ENCODE measurements at regions not wholly inside any gene's neighbourhood (a gene's known extent, or its start where the extent isn't known, plus 50 kb on each side); places are given as distances from the start of the nearest gene placed in this dataset.

DNA sequence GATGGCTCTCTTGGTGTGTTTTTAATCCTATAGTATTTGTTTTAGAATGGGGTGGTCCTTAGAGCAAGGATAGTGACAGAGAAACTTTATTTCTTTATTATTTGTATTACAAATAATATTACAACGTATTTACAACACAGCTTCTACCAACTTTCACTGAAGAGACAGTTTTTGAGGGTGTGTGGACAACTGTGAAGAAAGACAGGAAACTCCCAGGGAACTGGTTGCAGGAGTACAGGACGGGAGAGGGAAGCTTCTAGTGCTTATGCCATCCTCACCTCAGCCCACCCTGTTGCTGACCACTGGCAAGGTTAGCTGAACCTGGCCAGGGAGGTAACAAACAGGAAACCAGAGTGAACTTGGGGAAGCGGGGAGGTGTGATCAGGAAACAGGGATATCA is 251.7 kb downstream of the BCL11A start:
- Histone ChIP-seq H3K36me3 (ENCODE audit: insufficient read depth in 1 of 2, low read depth in 1 of 2) (no peaks in the 10 kb centered on the region), H3K4me1 (no peaks in the 10 kb centered on the region), H3K9me3 (no peaks in the 10 kb centered on the region), H3K27me3 (ENCODE audit: insufficient read depth in 3 of 3, low read length in 2 of 3) (peaks cover 0 to 3% (median 0%) of the 10 kb centered on the region in 3 donors), H3K27ac (no peak overlapping the region), H3K4me3 (no peak overlapping the region)
- no peak for DNase-seq
- TF ChIP-seq, protein P1, sequence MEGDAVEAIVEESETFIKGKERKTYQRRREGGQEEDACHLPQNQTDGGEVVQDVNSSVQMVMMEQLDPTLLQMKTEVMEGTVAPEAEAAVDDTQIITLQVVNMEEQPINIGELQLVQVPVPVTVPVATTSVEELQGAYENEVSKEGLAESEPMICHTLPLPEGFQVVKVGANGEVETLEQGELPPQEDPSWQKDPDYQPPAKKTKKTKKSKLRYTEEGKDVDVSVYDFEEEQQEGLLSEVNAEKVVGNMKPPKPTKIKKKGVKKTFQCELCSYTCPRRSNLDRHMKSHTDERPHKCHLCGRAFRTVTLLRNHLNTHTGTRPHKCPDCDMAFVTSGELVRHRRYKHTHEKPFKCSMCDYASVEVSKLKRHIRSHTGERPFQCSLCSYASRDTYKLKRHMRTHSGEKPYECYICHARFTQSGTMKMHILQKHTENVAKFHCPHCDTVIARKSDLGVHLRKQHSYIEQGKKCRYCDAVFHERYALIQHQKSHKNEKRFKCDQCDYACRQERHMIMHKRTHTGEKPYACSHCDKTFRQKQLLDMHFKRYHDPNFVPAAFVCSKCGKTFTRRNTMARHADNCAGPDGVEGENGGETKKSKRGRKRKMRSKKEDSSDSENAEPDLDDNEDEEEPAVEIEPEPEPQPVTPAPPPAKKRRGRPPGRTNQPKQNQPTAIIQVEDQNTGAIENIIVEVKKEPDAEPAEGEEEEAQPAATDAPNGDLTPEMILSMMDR (IDR thresholded peaks at IDR 0.05): no peak
- intact Hi-C loops (cut with DNase I): no loop called here
- ATAC-seq: no peak
- WGBS, 3 donors: 82 to 85% (median 84%) methylated on average over 3 of the region's 3 CpGs

DNA sequence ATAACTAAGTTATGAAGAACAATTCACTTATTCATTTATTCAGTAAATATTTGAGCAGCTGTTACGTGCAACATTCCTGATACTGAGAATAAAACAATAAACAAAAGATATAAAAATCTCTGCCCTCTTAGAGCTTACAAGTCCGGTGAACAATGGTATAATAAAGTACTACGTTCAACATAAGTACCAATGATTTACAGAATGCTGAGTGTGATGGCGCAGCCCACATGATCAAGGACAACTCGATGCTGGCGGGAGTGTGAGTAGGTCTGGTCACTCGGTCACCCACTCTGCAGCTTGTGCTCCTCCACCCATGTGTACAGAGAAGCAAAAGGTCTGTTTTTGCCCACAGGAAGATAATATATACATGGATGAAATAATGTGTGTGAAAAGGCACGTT is 254.3 kb downstream of the BCL11A start:
- no peak for DNase-seq
- H3K27ac ChIP-seq: no peak overlapping the region
- no peaks in the 10 kb centered on the region for H3K4me1 ChIP-seq
- no peak for ATAC-seq
- TF ChIP-seq, protein P1 (IDR thresholded peaks at IDR 0.05): no peak
- H3K36me3 ChIP-seq (ENCODE audit: insufficient read depth in 1 of 2, low read depth in 1 of 2): no peaks in the 10 kb centered on the region
- 70 to 71% (median 70%) methylated on average over 8 of the region's 8 CpGs for WGBS, 3 donors
- H3K9me3 ChIP-seq: no peaks in the 10 kb centered on the region
- H3K27me3 ChIP-seq (ENCODE audit: insufficient read depth in 3 of 3, low read length in 2 of 3): peaks cover 0 to 3% (median 0%) of the 10 kb centered on the region in 3 donors
- H3K4me3 ChIP-seq: no peak overlapping the region
- intact Hi-C loops (cut with DNase I): no loop called here

DNA sequence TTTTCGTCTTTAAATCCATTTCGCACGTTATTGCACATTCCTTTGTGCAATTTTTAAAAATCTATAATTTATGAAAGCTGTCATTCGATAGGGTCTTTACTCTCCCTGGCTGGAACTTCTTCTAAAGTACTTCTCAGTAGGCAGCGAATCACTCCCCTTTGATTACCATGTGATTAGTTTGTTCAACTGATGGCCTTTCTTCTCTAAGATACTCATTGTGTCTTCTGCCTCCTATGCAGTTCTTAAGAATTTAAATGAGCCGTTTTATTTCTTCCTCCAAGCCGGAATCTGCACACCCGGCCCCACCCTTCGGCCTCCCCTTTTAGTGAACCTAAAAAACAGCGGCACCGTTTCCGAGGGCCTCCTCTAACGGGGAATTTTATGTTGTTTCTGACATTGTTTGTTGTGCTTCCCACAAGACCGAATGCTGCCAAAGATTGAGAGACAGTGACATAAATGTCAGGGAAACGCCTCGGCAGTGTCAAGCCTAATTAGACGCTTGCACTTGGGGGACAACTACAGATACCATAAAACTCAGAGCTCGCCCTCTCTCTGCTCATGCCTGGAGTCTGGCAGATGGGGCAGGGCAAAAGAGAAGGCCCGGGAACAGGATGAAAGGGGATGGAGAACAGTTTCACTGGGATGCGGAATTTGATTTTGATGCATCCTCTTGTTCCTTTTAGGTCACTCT is 255.3 kb downstream of the BCL11A start:
- DNase-seq: no peak
- Histone ChIP-seq H3K4me1 (no peaks in the 10 kb centered on the region), H3K9me3 (no peaks in the 10 kb centered on the region), H3K4me3 (no peak overlapping the region), H3K27ac (no peak overlapping the region), H3K27me3 (ENCODE audit: insufficient read depth in 3 of 3, low read length in 2 of 3) (peaks cover 0 to 3% (median 0%) of the 10 kb centered on the region in 3 donors), H3K36me3 (ENCODE audit: insufficient read depth in 1 of 2, low read depth in 1 of 2) (no peaks in the 10 kb centered on the region)
- TF ChIP-seq, protein P1 (IDR thresholded peaks at IDR 0.05): no peak
- intact Hi-C loops (cut with DNase I): no loop called here
- no peak for ATAC-seq
- 62 to 67% (median 65%) methylated on average over 20 of the region's 20 CpGs for WGBS, 3 donors

- ATAC-seq (no peak), DNase-seq (no peak)
- no peak overlapping the region for H3K4me3 ChIP-seq
- intact Hi-C loops (cut with DNase I): no loop called here
- TF ChIP-seq, protein P1 (IDR thresholded peaks at IDR 0.05): no peak
- 52 to 64% (median 57%) methylated on average over 21 of the region's 21 CpGs for WGBS, 3 donors
- H3K9me3 ChIP-seq: no peaks in the 10 kb centered on the region
- H3K27me3 ChIP-seq (ENCODE audit: insufficient read depth in 3 of 3, low read length in 2 of 3): peaks cover 0 to 3% (median 0%) of the 10 kb centered on the region in 3 donors
- H3K4me1 ChIP-seq: no peaks in the 10 kb centered on the region
- no peak overlapping the region for H3K27ac ChIP-seq
- H3K36me3 ChIP-seq (ENCODE audit: insufficient read depth in 1 of 2, low read depth in 1 of 2): no peaks in the 10 kb centered on the region
These were observed 256.0 kb downstream of the BCL11A start for GRCh38 chr2:60297296-60298005.
